ENCODE measurements at regions not wholly inside any gene's neighbourhood (a gene's known extent, or its start where the extent isn't known, plus 50 kb on each side); places are given as distances from the start of the nearest gene placed in this dataset.

DNA sequence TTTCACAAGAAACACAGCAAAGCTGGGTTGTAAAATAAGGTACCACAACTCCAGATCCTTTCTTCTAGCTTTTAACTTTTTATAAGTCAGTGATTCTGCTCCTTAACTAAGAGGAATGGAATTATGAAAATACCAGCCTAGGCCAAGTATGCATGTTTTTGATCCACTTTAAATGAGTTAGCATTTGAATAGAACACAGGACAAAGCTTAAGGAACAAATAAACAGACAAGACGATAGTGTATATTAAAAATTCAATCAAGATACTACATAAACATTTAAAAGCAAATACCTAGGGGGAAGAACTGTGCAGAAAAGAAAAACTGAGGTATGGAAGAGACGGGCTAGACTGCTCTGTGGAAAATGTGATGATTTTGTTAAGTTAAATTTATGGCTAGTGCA lies 200.7 kb downstream of the LURAP1L start:
- TF ChIP-seq, protein P1, sequence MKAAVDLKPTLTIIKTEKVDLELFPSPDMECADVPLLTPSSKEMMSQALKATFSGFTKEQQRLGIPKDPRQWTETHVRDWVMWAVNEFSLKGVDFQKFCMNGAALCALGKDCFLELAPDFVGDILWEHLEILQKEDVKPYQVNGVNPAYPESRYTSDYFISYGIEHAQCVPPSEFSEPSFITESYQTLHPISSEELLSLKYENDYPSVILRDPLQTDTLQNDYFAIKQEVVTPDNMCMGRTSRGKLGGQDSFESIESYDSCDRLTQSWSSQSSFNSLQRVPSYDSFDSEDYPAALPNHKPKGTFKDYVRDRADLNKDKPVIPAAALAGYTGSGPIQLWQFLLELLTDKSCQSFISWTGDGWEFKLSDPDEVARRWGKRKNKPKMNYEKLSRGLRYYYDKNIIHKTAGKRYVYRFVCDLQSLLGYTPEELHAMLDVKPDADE (IDR thresholded peaks at IDR 0.05) = no peak
- TF ChIP-seq, protein P2, sequence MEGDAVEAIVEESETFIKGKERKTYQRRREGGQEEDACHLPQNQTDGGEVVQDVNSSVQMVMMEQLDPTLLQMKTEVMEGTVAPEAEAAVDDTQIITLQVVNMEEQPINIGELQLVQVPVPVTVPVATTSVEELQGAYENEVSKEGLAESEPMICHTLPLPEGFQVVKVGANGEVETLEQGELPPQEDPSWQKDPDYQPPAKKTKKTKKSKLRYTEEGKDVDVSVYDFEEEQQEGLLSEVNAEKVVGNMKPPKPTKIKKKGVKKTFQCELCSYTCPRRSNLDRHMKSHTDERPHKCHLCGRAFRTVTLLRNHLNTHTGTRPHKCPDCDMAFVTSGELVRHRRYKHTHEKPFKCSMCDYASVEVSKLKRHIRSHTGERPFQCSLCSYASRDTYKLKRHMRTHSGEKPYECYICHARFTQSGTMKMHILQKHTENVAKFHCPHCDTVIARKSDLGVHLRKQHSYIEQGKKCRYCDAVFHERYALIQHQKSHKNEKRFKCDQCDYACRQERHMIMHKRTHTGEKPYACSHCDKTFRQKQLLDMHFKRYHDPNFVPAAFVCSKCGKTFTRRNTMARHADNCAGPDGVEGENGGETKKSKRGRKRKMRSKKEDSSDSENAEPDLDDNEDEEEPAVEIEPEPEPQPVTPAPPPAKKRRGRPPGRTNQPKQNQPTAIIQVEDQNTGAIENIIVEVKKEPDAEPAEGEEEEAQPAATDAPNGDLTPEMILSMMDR (conservative IDR thresholded peaks at IDR 0.05; ENCODE audit: low read depth in 2 of 2) = no peak
- TF ChIP-seq POLR2AphosphoS5 (IDR thresholded peaks at IDR 0.05; ENCODE audit: low read depth) (no peak), NANOG (IDR thresholded peaks at IDR 0.05; ENCODE audit: borderline replicate concordance) (no peak), EZH2phosphoT487 (IDR thresholded peaks at IDR 0.05; ENCODE audit: unreplicated experiment) (no peak), EZH2 (IDR thresholded peaks at IDR 0.05; ENCODE audit: low read depth, unreplicated experiment) (no peak), CREB1 (CRISPR knock-in tag; IDR thresholded peaks at IDR 0.05; ENCODE audit: low read depth) (no peak)
- TF ChIP-seq, protein P3, sequence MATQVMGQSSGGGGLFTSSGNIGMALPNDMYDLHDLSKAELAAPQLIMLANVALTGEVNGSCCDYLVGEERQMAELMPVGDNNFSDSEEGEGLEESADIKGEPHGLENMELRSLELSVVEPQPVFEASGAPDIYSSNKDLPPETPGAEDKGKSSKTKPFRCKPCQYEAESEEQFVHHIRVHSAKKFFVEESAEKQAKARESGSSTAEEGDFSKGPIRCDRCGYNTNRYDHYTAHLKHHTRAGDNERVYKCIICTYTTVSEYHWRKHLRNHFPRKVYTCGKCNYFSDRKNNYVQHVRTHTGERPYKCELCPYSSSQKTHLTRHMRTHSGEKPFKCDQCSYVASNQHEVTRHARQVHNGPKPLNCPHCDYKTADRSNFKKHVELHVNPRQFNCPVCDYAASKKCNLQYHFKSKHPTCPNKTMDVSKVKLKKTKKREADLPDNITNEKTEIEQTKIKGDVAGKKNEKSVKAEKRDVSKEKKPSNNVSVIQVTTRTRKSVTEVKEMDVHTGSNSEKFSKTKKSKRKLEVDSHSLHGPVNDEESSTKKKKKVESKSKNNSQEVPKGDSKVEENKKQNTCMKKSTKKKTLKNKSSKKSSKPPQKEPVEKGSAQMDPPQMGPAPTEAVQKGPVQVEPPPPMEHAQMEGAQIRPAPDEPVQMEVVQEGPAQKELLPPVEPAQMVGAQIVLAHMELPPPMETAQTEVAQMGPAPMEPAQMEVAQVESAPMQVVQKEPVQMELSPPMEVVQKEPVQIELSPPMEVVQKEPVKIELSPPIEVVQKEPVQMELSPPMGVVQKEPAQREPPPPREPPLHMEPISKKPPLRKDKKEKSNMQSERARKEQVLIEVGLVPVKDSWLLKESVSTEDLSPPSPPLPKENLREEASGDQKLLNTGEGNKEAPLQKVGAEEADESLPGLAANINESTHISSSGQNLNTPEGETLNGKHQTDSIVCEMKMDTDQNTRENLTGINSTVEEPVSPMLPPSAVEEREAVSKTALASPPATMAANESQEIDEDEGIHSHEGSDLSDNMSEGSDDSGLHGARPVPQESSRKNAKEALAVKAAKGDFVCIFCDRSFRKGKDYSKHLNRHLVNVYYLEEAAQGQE (IDR thresholded peaks at IDR 0.05; ENCODE audit: unreplicated experiment) = no peak
- TF ChIP-seq, protein P4, sequence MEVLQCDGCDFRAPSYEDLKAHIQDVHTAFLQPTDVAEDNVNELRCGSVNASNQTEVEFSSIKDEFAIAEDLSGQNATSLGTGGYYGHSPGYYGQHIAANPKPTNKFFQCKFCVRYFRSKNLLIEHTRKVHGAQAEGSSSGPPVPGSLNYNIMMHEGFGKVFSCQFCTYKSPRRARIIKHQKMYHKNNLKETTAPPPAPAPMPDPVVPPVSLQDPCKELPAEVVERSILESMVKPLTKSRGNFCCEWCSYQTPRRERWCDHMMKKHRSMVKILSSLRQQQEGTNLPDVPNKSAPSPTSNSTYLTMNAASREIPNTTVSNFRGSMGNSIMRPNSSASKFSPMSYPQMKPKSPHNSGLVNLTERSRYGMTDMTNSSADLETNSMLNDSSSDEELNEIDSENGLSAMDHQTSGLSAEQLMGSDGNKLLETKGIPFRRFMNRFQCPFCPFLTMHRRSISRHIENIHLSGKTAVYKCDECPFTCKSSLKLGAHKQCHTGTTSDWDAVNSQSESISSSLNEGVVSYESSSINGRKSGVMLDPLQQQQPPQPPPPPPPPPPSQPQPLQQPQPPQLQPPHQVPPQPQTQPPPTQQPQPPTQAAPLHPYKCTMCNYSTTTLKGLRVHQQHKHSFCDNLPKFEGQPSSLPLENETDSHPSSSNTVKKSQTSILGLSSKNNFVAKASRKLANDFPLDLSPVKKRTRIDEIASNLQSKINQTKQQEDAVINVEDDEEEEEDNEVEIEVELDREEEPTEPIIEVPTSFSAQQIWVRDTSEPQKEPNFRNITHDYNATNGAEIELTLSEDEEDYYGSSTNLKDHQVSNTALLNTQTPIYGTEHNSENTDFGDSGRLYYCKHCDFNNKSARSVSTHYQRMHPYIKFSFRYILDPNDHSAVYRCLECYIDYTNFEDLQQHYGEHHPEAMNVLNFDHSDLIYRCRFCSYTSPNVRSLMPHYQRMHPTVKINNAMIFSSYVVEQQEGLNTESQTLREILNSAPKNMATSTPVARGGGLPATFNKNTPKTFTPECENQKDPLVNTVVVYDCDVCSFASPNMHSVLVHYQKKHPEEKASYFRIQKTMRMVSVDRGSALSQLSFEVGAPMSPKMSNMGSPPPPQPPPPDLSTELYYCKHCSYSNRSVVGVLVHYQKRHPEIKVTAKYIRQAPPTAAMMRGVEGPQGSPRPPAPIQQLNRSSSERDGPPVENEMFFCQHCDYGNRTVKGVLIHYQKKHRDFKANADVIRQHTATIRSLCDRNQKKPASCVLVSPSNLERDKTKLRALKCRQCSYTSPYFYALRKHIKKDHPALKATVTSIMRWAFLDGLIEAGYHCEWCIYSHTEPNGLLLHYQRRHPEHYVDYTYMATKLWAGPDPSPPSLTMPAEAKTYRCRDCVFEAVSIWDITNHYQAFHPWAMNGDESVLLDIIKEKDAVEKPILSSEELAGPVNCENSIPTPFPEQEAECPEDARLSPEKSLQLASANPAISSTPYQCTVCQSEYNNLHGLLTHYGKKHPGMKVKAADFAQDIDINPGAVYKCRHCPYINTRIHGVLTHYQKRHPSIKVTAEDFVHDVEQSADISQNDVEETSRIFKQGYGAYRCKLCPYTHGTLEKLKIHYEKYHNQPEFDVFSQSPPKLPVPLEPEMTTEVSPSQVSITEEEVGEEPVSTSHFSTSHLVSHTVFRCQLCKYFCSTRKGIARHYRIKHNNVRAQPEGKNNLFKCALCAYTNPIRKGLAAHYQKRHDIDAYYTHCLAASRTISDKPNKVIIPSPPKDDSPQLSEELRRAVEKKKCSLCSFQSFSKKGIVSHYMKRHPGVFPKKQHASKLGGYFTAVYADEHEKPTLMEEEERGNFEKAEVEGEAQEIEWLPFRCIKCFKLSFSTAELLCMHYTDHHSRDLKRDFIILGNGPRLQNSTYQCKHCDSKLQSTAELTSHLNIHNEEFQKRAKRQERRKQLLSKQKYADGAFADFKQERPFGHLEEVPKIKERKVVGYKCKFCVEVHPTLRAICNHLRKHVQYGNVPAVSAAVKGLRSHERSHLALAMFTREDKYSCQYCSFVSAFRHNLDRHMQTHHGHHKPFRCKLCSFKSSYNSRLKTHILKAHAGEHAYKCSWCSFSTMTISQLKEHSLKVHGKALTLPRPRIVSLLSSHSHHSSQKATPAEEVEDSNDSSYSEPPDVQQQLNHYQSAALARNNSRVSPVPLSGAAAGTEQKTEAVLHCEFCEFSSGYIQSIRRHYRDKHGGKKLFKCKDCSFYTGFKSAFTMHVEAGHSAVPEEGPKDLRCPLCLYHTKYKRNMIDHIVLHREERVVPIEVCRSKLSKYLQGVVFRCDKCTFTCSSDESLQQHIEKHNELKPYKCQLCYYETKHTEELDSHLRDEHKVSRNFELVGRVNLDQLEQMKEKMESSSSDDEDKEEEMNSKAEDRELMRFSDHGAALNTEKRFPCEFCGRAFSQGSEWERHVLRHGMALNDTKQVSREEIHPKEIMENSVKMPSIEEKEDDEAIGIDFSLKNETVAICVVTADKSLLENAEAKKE (CRISPR knock-in tag; IDR thresholded peaks at IDR 0.05) = no peak

Data from GM23338 (cell line).